HL-60 (cell line): ENCODE measurements at regions not wholly inside any gene's neighbourhood (a gene's known extent, or its start where the extent isn't known, plus 50 kb on each side); places are given as distances from the start of the nearest gene placed in this dataset.

ENCODE experiments used
- DNase-seq, 2 experiments: peaks; one replicate each; pipeline ENCODE4 v3.0.0-alpha.2; 2010 to 2020; ENCODE audit warnings: low read depth in 1 of 2, low spot score in 1 of 2
- H3K27ac ChIP-seq: fragments of 250-450 bp; sonication (Bioruptor Pico); replicated peaks from 2 replicates; pipeline ENCODE4 v1.5.1; 2020; ENCODE audit warnings: mild to moderate bottlenecking, moderate library complexity
- H3K27me3 ChIP-seq: fragments of 250-450 bp; sonication (Bioruptor Pico); 2 replicates; pipeline ENCODE4 v1.5.1; 2021; ENCODE audit warnings: mild to moderate bottlenecking, moderate library complexity; ENCODE audit not compliant: insufficient read depth, poor library complexity, severe bottlenecking
- H3K4me3 ChIP-seq: replicated peaks from 2 replicates; pipeline ENCODE4 v1.5.1; 2011; ENCODE audit warnings: mild to moderate bottlenecking, control low read depth, low read length; ENCODE audit not compliant: insufficient read depth
- GABPA ChIP-seq: IDR thresholded peaks from 2 replicates; pipeline ENCODE4 v1.6.1; 2012; ENCODE audit warnings: low read depth
- POLR2AphosphoS5 ChIP-seq: IDR thresholded peaks from 2 replicates; pipeline ENCODE4 v1.6.1; 2012; ENCODE audit warnings: low read depth
- SPI1 ChIP-seq: IDR thresholded peaks from 2 replicates; pipeline ENCODE4 v1.6.1; 2012; ENCODE audit warnings: low read depth, mild to moderate bottlenecking, borderline replicate concordance
- TF ChIP-seq, protein P1 (sequence below): IDR thresholded peaks from 2 replicates; pipeline ENCODE4 v1.6.1; 2012; ENCODE audit warnings: low read depth; ENCODE audit not compliant: insufficient replicate concordance
- TF ChIP-seq, protein P2 (sequence below): IDR thresholded peaks from one replicate; pipeline ENCODE4 v1.5.1; 2011; ENCODE audit warnings: low read length, control low read depth, inconsistent platforms; ENCODE audit not compliant: insufficient read depth

DNA sequence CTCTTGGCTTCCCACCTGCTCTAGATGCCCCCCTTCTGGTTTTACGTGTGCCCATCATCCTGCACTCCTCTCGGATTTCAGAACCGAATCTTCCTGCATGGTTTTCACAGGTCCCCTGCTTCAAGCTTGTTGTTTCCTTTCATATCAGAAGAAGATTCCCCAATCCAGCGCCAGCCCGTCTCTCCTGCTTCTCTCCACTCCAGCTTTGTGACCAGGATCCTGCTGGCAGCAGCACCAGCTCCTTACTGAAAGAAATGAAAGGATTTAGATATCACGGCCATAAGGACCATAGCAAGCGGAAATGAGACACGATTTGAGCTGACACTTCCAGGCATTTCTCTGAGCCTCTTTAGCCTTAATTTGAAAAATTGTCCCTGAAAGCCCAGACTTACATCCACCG is 180.3 kb upstream of the UBE3A start:
- Histone ChIP-seq H3K27me3 (no peaks in the 10 kb centered on the region), H3K27ac (no peak overlapping the region), H3K4me3 (no peak overlapping the region)
- no peak for DNase-seq
- TF ChIP-seq GABPA (no peak), POLR2AphosphoS5 (no peak), SPI1 (no peak)
- TF ChIP-seq, protein P1, sequence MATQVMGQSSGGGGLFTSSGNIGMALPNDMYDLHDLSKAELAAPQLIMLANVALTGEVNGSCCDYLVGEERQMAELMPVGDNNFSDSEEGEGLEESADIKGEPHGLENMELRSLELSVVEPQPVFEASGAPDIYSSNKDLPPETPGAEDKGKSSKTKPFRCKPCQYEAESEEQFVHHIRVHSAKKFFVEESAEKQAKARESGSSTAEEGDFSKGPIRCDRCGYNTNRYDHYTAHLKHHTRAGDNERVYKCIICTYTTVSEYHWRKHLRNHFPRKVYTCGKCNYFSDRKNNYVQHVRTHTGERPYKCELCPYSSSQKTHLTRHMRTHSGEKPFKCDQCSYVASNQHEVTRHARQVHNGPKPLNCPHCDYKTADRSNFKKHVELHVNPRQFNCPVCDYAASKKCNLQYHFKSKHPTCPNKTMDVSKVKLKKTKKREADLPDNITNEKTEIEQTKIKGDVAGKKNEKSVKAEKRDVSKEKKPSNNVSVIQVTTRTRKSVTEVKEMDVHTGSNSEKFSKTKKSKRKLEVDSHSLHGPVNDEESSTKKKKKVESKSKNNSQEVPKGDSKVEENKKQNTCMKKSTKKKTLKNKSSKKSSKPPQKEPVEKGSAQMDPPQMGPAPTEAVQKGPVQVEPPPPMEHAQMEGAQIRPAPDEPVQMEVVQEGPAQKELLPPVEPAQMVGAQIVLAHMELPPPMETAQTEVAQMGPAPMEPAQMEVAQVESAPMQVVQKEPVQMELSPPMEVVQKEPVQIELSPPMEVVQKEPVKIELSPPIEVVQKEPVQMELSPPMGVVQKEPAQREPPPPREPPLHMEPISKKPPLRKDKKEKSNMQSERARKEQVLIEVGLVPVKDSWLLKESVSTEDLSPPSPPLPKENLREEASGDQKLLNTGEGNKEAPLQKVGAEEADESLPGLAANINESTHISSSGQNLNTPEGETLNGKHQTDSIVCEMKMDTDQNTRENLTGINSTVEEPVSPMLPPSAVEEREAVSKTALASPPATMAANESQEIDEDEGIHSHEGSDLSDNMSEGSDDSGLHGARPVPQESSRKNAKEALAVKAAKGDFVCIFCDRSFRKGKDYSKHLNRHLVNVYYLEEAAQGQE = no peak
- TF ChIP-seq, protein P2, sequence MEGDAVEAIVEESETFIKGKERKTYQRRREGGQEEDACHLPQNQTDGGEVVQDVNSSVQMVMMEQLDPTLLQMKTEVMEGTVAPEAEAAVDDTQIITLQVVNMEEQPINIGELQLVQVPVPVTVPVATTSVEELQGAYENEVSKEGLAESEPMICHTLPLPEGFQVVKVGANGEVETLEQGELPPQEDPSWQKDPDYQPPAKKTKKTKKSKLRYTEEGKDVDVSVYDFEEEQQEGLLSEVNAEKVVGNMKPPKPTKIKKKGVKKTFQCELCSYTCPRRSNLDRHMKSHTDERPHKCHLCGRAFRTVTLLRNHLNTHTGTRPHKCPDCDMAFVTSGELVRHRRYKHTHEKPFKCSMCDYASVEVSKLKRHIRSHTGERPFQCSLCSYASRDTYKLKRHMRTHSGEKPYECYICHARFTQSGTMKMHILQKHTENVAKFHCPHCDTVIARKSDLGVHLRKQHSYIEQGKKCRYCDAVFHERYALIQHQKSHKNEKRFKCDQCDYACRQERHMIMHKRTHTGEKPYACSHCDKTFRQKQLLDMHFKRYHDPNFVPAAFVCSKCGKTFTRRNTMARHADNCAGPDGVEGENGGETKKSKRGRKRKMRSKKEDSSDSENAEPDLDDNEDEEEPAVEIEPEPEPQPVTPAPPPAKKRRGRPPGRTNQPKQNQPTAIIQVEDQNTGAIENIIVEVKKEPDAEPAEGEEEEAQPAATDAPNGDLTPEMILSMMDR = no peak

DNA sequence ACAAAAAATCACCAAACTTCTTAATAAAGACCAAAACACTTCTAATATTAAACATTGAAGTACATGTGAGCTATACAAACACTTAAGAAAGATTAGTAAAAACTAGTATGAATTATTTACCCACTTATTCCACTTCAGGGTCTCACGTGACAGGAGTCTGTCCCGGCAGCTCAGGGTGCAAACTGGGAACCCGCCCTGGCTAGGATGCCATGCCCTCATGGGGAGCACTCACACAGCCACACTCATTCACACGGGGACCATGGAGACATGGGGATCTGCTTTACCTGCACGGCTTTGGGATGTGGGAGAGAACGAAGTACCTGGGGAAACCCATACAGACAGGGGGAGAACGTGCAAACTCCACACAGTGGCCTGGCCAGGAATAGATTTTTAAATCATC is 179.3 kb upstream of the UBE3A start:
- Histone ChIP-seq H3K27me3 (no peaks in the 10 kb centered on the region), H3K27ac (no peak overlapping the region), H3K4me3 (no peak overlapping the region)
- DNase-seq = no peak
- no peak for TF ChIP-seq POLR2AphosphoS5
- TF ChIP-seq, protein P1 = no peak
- TF ChIP-seq GABPA = no peak
- no peak for TF ChIP-seq SPI1
- TF ChIP-seq, protein P2 = no peak

DNA sequence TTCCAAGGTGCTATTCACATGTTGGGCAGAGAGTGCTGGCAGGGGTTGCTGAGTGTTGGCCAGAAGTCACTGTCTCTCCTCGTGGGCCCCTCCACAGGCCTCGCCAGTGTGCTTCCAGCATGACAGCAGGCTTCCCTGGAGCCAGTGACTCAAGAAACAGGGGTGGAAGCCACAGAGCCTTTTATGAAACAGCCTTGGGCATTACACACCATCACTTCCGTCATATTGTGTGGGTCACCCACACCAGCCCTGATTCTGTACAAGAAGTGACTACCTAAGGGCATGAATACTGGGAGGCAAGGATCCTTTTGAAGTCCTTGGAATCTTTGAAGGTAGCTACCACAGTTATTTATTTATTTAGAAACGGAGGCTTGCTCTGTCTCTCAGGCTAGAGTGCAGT is 177.6 kb upstream of the UBE3A start:
- DNase-seq = no peak
- H3K4me3 ChIP-seq = no peak overlapping the region
- no peak overlapping the region for H3K27ac ChIP-seq
- TF ChIP-seq POLR2AphosphoS5 (no peak), SPI1 (no peak), GABPA (no peak)
- TF ChIP-seq, protein P1 = no peak
- TF ChIP-seq, protein P2 = no peak
- no peaks in the 10 kb centered on the region for H3K27me3 ChIP-seq
